Mammary epithelial cell (primary cell): ENCODE measurements at regions not wholly inside any gene's neighbourhood (a gene's known extent, or its start where the extent isn't known, plus 50 kb on each side); places are given as distances from the start of the nearest gene placed in this dataset.

ENCODE experiments used
- EZH2 ChIP-seq: IDR thresholded peaks from 2 replicates; pipeline ENCODE4 v1.6.1; 2012; ENCODE audit warnings: low read length, inconsistent platforms, borderline replicate concordance
- TF ChIP-seq, protein P1 (sequence below), 2 donors: IDR thresholded peaks in 1 of 2; conservative IDR thresholded peaks in 1 of 2; 2 replicates each; pipeline ENCODE4 v1.5.1; 2011 to 2012; ENCODE audit warnings: inconsistent platforms in 2 of 2, low read length in 2 of 2, mild to moderate bottlenecking in 2 of 2, control low read depth in 1 of 2, low read depth in 1 of 2; ENCODE audit not compliant: insufficient read depth in 1 of 2; ENCODE audit errors: extremely low read depth in 1 of 2

DNA sequence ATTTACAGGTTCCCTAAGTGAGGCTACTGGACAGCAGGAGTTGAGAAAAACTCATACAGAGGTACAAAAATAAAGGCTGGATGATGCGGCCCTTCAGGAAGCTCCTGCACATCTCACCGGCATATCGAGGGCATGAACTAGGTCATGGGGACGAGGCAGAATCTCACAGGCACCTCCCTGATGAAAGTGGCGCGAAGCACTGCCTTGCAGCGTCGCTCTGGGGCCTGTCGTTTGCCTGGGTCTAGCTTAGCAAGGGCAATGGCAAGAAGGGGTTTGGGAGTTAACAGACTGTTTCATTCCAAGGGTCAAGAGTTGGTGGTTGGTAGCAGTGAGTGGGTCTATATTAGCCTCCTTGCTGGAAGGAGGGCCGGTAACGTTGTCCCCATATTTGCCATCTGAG lies 103.5 kb upstream of the IRF2BP2 start:
- TF ChIP-seq EZH2: no peak
- TF ChIP-seq, protein P1, sequence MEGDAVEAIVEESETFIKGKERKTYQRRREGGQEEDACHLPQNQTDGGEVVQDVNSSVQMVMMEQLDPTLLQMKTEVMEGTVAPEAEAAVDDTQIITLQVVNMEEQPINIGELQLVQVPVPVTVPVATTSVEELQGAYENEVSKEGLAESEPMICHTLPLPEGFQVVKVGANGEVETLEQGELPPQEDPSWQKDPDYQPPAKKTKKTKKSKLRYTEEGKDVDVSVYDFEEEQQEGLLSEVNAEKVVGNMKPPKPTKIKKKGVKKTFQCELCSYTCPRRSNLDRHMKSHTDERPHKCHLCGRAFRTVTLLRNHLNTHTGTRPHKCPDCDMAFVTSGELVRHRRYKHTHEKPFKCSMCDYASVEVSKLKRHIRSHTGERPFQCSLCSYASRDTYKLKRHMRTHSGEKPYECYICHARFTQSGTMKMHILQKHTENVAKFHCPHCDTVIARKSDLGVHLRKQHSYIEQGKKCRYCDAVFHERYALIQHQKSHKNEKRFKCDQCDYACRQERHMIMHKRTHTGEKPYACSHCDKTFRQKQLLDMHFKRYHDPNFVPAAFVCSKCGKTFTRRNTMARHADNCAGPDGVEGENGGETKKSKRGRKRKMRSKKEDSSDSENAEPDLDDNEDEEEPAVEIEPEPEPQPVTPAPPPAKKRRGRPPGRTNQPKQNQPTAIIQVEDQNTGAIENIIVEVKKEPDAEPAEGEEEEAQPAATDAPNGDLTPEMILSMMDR (conservative IDR thresholded peaks at IDR 0.05 in 1 of 2, IDR thresholded peaks at IDR 0.05 in 1 of 2; ENCODE audit: extremely low read depth in 1 of 2, insufficient read depth in 1 of 2, low read depth in 1 of 2, low read length in 2 of 2): no peak
